Omental fat pad (tissue), 3 donors: ENCODE measurements at regions not wholly inside any gene's neighbourhood (a gene's known extent, or its start where the extent isn't known, plus 50 kb on each side); places are given as distances from the start of the nearest gene placed in this dataset.

ENCODE experiments used
- ATAC-seq: fragments of 150-250 bp; one replicate; pipeline ENCODE4 v1.9.1; 2016; ENCODE audit warnings: mild to moderate bottlenecking, moderate library complexity; ENCODE audit not compliant: low FRiP score
- DNase-seq: peaks from one replicate; pipeline ENCODE4 v3.0.0-alpha.2; 2019; ENCODE audit warnings: low spot score
- TF ChIP-seq, protein P1 (sequence below), 3 donors: fragments of 450-650 bp; IDR thresholded peaks; one replicate each; pipeline ENCODE4 v1.5.1; 2016 to 2017; ENCODE audit warnings: antibody characterized with exemption in 3 of 3, mild to moderate bottlenecking in 3 of 3, moderate library complexity in 2 of 3

DNA sequence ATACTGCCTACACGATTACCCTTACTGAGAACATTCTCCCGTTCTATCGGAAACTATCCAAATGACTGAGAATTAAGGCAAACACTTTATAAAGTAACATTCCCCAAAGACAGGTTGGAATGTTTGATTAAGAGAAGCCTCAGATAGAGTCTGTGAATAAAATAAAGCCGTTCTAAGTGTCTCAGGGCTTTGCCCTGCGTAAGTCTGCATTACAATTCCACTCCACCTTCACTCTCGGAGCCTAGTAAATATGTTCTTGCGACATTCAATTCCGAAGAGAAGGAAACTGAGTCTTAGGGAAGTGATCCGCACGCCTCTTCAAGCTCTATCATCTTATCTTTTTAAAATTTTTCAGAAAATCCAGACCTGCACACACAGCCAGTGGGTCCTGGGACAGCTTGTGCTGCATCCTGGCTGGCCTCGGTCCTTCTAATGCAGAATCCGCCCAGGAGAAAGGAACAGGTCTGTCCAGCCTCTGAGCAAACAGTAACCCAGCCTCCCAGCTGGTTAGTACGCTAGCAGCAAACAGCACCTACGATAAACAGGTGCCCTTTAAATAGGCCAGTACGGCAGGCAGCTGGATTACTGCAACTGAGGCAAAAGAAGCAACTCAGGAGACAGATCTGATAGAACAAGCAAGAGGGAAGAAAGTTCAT lies 254.1 kb upstream of the IRX3 start:
- no peak for DNase-seq
- ATAC-seq, result no peak

DNA sequence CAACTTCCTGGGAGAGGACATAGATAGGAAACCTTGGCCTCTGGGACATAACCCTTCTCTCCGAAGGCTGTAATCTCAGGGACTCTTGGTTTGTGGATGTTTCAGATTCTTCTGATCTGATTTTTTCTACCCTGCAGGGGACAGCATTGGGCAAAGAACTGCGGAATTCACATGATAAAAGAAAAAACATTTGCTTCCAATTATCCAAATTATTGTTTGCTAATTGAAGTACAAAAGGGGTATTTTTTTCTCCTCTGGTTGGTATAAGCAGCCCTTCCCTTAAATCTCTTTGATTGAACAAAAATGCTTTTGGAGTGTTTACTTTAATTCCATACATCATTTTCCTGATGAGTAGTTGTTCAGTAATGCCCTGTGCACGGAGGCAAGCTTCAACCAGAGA lies 251.7 kb upstream of the IRX3 start:
- TF ChIP-seq, protein P1, sequence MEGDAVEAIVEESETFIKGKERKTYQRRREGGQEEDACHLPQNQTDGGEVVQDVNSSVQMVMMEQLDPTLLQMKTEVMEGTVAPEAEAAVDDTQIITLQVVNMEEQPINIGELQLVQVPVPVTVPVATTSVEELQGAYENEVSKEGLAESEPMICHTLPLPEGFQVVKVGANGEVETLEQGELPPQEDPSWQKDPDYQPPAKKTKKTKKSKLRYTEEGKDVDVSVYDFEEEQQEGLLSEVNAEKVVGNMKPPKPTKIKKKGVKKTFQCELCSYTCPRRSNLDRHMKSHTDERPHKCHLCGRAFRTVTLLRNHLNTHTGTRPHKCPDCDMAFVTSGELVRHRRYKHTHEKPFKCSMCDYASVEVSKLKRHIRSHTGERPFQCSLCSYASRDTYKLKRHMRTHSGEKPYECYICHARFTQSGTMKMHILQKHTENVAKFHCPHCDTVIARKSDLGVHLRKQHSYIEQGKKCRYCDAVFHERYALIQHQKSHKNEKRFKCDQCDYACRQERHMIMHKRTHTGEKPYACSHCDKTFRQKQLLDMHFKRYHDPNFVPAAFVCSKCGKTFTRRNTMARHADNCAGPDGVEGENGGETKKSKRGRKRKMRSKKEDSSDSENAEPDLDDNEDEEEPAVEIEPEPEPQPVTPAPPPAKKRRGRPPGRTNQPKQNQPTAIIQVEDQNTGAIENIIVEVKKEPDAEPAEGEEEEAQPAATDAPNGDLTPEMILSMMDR (IDR thresholded peaks at IDR 0.05), result no peak
- no peak for ATAC-seq
- DNase-seq, result no peak

More for the DNA sequence above, 254.1 kb upstream of the IRX3 start:
- TF ChIP-seq, protein P1 (IDR thresholded peaks at IDR 0.05), result no peak

DNA sequence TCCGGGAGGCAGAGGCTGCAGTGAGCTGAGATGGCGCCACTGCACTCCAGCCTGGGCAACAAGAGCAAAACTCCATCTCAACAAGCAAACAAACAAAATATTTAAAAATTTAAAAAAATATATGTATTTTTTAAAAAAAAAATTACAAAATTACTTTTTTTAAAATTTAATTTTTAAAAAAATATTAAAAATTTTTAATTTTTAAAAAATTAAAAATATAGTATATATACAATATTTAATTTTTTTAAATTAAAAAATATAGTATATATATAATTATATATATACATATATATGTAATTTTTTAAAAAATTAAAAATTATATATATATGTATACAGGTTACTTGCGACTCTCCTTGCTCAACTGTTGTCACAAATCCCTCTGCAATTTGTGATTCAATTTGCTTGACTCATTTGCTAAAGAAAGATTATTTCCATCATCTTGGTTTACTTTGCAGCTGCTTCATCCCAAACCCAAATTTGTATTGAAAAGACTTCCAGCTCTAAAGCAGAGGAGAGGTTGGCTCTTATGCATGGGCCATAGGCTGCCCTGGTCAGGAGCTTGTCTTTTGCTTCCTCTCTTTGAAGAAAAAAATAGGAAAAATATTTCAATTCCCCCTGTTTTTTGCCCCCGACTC lies 247.4 kb upstream of the IRX3 start:
- TF ChIP-seq, protein P1 (IDR thresholded peaks at IDR 0.05), result no peak
- ATAC-seq, result no peak
- DNase-seq, result no peak

DNA sequence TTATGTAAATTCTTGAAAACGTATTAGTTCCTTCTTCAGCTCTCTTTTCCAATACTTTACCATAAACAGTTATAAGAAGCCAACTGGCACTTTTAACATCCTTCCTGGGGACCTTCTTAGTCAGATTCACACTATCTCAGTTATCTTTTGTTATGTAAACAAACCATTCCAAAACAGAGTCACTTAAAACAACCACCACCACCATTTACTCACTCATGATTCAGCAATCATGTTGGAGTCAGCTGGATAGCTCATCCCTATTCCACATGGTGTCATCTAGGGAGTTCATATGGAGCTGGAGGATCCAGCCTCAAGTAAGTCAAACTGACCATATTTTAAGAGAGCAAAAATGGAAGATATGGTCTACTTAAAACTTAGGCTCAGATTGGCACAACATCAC lies 240.3 kb upstream of the IRX3 start:
- TF ChIP-seq, protein P1 (IDR thresholded peaks at IDR 0.05), result no peak
- DNase-seq (no peak), ATAC-seq (no peak)

DNA sequence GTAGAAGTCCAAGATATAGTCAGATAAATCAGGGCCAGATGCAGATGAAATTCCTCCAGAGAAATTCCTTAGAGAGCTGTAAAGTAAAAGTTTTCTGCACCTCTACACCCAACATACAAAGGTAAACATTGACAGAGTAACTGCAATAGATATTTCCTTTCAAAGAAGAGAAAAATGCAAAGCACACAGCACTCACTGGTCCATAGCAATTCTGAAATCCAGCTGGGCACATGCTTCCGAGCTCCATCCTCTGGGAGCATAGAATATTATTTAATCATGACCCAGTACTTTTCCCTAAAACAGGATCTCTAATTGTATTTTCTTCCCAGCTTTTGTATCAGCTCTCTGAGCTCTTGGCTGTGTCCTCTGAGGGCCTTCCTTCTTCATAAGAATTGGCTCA lies 239.5 kb upstream of the IRX3 start:
- ATAC-seq (no peak), DNase-seq (no peak)
- TF ChIP-seq, protein P1 (IDR thresholded peaks at IDR 0.05), result no peak

DNA sequence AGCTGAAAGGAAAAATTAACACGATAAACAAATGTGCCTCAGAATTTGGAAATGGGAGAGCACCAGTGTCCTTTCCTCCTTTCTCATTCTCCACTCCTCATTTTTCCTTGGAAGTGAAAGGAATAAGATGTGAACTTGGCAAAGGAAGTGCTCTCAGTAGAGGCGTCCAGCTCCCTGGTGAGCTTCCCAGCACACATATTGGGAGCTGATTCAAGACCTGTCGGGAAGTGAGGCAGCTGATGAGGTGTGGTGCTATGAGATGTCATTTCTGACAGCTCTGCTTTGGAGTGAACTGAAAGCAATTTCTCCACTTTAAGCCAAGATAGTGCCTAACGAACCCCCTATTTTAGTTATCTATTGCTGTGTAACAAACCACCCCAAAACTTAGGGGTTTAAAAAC lies 238.5 kb upstream of the IRX3 start:
- ATAC-seq (no peak), DNase-seq (no peak)
- TF ChIP-seq, protein P1 (IDR thresholded peaks at IDR 0.05), result no peak

DNA sequence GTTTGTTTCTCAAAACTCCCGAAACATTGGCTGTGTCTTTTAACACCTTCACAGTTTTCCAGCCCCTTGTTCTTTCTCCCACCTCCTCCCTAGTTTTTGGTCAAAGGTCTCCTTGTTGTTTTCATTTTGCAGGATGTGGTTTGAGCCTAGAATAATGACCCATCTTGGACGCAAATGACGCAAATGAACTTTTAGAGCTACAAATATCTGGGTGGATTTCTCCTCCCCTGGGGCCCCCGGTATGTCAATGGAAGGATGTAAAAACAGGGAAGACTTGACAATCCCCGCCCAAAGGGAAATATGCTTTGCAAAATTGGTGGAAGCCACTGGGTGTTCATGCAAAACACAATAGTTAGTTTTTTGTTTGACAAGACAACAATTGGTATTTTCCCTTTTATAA lies 236.0 kb upstream of the IRX3 start:
- no peak for DNase-seq
- TF ChIP-seq, protein P1 (IDR thresholded peaks at IDR 0.05), result no peak
- no peak for ATAC-seq
